K562 (cell line): ENCODE measurements at regions not wholly inside any gene's neighbourhood (a gene's known extent, or its start where the extent isn't known, plus 50 kb on each side); places are given as distances from the start of the nearest gene placed in this dataset.
A peak's percentile ranks its signal among the peaks of the same experiment; 100 is the strongest.

Experiments used
- TF ChIP-seq, protein P1 (sequence below), 2 experiments: fragments of 450-650 bp; formaldehyde crosslinking in 1 of 2; IDR thresholded peaks; 2 replicates each; pipeline versions ENCODE4 v1.4.0 to v1.6.1; 2014 to 2020; ENCODE audit warnings: mild to moderate bottlenecking in 2 of 2, borderline replicate concordance in 1 of 2, low read depth in 1 of 2
- TF ChIP-seq, protein P2 (sequence below): fragments of 450-650 bp; formaldehyde crosslinking; IDR thresholded peaks from 2 replicates; pipeline ENCODE4 v1.4.0; 2020; ENCODE audit warnings: mild to moderate bottlenecking, moderate library complexity
- TF ChIP-seq, protein P3 (sequence below): fragments of 250-450 bp; sonication (Bioruptor Pico); IDR thresholded peaks from 2 replicates; pipeline ENCODE4 v1.8.0; 2021; ENCODE audit warnings: moderate library complexity, mild to moderate bottlenecking, inconsistent platforms

DNA sequence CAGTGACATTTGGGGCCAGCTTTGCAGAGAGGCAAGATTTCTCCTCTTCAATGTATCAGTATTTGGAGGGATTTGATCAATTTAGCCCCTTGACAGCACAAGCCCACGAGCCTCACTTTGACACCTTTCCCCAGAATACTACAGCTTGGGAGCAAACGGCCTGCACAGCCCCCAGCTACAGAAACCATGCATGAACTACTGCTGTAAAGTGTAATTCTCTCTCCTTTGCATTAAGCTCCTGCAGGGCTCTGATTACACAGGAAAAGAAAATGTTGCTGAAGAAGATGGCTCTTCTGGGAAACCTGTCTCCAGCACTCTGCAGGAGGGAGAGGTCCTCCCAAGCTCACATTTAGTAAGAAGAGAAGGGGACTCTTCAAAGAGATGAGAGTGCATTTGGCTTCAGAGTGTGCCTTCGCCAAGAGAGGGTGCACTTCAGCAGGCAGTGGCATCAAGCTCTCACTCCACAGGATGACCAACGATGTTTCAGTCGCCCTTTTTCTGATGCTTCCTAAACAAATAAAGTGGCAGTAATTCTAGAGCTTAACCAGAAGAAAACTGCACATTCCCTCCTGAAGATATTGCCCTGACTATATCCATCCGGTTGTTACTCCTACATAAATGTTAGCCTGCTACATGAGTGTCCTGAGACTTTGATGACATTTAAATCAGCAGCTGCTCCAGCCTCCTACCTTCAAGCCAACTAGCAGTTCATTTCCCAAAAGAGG, 272.2 kb downstream of the AUH start (continued):
- TF ChIP-seq, protein P1, sequence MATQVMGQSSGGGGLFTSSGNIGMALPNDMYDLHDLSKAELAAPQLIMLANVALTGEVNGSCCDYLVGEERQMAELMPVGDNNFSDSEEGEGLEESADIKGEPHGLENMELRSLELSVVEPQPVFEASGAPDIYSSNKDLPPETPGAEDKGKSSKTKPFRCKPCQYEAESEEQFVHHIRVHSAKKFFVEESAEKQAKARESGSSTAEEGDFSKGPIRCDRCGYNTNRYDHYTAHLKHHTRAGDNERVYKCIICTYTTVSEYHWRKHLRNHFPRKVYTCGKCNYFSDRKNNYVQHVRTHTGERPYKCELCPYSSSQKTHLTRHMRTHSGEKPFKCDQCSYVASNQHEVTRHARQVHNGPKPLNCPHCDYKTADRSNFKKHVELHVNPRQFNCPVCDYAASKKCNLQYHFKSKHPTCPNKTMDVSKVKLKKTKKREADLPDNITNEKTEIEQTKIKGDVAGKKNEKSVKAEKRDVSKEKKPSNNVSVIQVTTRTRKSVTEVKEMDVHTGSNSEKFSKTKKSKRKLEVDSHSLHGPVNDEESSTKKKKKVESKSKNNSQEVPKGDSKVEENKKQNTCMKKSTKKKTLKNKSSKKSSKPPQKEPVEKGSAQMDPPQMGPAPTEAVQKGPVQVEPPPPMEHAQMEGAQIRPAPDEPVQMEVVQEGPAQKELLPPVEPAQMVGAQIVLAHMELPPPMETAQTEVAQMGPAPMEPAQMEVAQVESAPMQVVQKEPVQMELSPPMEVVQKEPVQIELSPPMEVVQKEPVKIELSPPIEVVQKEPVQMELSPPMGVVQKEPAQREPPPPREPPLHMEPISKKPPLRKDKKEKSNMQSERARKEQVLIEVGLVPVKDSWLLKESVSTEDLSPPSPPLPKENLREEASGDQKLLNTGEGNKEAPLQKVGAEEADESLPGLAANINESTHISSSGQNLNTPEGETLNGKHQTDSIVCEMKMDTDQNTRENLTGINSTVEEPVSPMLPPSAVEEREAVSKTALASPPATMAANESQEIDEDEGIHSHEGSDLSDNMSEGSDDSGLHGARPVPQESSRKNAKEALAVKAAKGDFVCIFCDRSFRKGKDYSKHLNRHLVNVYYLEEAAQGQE (IDR thresholded peaks at IDR 0.05; ENCODE audit: borderline replicate concordance): peak; percentile 72
- TF ChIP-seq, protein P1 (CRISPR knock-in tag; IDR thresholded peaks at IDR 0.05; ENCODE audit: low read depth): no peak
- TF ChIP-seq, protein P2, sequence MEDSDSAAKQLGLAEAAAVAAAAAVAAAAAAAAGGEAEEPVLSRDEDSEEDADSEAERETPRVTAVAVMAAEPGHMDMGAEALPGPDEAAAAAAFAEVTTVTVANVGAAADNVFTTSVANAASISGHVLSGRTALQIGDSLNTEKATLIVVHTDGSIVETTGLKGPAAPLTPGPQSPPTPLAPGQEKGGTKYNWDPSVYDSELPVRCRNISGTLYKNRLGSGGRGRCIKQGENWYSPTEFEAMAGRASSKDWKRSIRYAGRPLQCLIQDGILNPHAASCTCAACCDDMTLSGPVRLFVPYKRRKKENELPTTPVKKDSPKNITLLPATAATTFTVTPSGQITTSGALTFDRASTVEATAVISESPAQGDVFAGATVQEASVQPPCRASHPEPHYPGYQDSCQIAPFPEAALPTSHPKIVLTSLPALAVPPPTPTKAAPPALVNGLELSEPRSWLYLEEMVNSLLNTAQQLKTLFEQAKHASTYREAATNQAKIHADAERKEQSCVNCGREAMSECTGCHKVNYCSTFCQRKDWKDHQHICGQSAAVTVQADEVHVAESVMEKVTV: peak; percentile 56
- TF ChIP-seq, protein P3, sequence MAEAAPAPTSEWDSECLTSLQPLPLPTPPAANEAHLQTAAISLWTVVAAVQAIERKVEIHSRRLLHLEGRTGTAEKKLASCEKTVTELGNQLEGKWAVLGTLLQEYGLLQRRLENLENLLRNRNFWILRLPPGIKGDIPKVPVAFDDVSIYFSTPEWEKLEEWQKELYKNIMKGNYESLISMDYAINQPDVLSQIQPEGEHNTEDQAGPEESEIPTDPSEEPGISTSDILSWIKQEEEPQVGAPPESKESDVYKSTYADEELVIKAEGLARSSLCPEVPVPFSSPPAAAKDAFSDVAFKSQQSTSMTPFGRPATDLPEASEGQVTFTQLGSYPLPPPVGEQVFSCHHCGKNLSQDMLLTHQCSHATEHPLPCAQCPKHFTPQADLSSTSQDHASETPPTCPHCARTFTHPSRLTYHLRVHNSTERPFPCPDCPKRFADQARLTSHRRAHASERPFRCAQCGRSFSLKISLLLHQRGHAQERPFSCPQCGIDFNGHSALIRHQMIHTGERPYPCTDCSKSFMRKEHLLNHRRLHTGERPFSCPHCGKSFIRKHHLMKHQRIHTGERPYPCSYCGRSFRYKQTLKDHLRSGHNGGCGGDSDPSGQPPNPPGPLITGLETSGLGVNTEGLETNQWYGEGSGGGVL: no peak
